HFFc6 (cell line): ENCODE measurements at regions not wholly inside any gene's neighbourhood (a gene's known extent, or its start where the extent isn't known, plus 50 kb on each side); places are given as distances from the start of the nearest gene placed in this dataset.

Source experiments
- DNase-seq: peaks from one replicate; pipeline ENCODE4 v3.0.0-alpha.2; 2018
- H3K27ac Mint-ChIP-seq: 2 replicates; pipeline ENCODE4 v1.8.0; 2020; ENCODE audit warnings: mild to moderate bottlenecking, mixed read lengths
- H3K27me3 Mint-ChIP-seq: 2 replicates; pipeline ENCODE4 v1.8.0; 2021; ENCODE audit warnings: mild to moderate bottlenecking, moderate library complexity, mixed read lengths; ENCODE audit not compliant: insufficient read depth
- H3K36me3 Mint-ChIP-seq: 2 replicates; pipeline ENCODE4 v1.8.0; 2021; ENCODE audit warnings: low read depth, mixed read lengths
- H3K4me1 Mint-ChIP-seq: 2 replicates; pipeline ENCODE4 v1.8.0; 2020; ENCODE audit warnings: low read depth, mixed read lengths
- H3K4me3 Mint-ChIP-seq: 2 replicates; pipeline ENCODE4 v1.8.0; 2020; ENCODE audit warnings: mild to moderate bottlenecking, moderate library complexity, mixed read lengths
- H3K9me3 Mint-ChIP-seq: 2 replicates; pipeline ENCODE4 v1.8.0; 2020; ENCODE audit warnings: mild to moderate bottlenecking, mixed read lengths
- TF ChIP-seq, protein P1 (sequence below): fragments of 200-600 bp; sonication (generic); IDR thresholded peaks from 2 replicates; pipeline ENCODE4 v1.5.0; 2021; ENCODE audit warnings: antibody characterized with exemption, mild to moderate bottlenecking

DNA sequence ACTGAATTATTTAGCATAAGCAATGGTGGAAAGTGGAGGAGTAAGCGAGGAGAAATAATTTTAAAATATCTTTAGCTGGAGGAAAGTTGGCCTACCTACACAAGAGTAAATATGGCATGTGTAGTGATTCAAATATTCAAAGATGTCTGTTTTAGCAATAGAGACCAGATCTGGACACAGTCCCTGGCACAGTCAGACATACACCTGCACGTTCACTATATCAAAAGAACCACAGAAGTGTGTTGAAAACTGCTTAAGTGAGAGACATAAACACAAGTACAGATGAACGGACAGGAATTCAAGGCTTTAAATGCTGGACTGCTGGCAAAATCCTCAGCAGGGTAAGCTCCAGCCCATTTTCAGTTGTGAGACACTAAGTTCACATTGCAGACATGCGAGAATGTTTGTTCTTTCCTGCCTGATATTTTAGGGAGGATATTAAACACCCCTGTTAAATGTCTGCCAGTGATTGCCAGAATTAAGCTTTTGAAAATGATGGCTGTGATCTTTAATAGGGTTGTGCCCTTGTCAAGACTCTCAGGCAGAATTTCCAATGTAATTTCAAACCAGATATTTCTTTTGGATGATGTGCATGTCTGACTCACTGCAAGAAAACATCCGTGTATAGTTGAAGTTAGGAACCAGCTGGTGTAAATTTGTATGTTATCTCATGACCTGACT lies 810.6 kb downstream of the TLE4 start:
- Mint-ChIP-seq H3K27ac (no peak overlapping the region), H3K27me3 (no peaks in the 10 kb centered on the region), H3K9me3 (peaks cover 11% of the 10 kb centered on the region), H3K4me1 (no peaks in the 10 kb centered on the region), H3K4me3 (no peak overlapping the region), H3K36me3 (no peaks in the 10 kb centered on the region)
- no peak for DNase-seq
- TF ChIP-seq, protein P1, sequence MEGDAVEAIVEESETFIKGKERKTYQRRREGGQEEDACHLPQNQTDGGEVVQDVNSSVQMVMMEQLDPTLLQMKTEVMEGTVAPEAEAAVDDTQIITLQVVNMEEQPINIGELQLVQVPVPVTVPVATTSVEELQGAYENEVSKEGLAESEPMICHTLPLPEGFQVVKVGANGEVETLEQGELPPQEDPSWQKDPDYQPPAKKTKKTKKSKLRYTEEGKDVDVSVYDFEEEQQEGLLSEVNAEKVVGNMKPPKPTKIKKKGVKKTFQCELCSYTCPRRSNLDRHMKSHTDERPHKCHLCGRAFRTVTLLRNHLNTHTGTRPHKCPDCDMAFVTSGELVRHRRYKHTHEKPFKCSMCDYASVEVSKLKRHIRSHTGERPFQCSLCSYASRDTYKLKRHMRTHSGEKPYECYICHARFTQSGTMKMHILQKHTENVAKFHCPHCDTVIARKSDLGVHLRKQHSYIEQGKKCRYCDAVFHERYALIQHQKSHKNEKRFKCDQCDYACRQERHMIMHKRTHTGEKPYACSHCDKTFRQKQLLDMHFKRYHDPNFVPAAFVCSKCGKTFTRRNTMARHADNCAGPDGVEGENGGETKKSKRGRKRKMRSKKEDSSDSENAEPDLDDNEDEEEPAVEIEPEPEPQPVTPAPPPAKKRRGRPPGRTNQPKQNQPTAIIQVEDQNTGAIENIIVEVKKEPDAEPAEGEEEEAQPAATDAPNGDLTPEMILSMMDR, result no peak

- Mint-ChIP-seq H3K9me3 (peaks cover 11% of the 10 kb centered on the region), H3K27me3 (no peaks in the 10 kb centered on the region), H3K4me3 (no peak overlapping the region), H3K4me1 (no peaks in the 10 kb centered on the region), H3K36me3 (no peaks in the 10 kb centered on the region), H3K27ac (no peak overlapping the region)
- DNase-seq, result no peak
- TF ChIP-seq, protein P1, result no peak
Measured at GRCh38 chr9:80380301-80380700, 808.5 kb downstream of the TLE4 start.

- Mint-ChIP-seq H3K27ac (no peak overlapping the region), H3K4me3 (no peak overlapping the region), H3K27me3 (no peaks in the 10 kb centered on the region), H3K4me1 (no peaks in the 10 kb centered on the region), H3K9me3 (peaks cover 19% of the 10 kb centered on the region), H3K36me3 (no peaks in the 10 kb centered on the region)
- no peak for DNase-seq
- TF ChIP-seq, protein P1, result no peak
Measured at GRCh38 chr9:80378669-80379293, 807.0 kb downstream of the TLE4 start.

DNA sequence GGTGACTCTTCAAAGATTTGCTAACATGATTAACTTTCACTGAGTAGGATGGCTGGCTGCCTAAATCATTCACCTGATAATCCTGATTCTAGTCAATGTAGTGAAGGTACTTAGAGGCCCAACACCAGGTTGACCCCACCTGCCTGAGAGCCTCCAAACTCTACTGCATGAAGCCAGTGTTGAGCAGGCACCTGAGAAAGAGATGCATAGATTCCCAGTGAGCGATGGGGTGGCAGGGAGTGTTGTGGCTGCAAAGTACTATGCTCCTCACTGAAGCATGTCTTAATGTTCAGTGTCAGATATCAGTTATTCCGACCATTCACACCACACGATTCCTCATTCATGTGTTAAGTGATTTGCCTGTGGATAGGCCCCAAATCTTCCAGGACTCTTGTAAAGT lies 804.4 kb downstream of the TLE4 start:
- no peak for DNase-seq
- H3K27me3 Mint-ChIP-seq, result peaks cover 2% of the 10 kb centered on the region; the same call in 1 of the 2 replicates
- H3K4me3 Mint-ChIP-seq, result no peak overlapping the region
- H3K27ac Mint-ChIP-seq, result no peak overlapping the region
- no peaks in the 10 kb centered on the region for H3K36me3 Mint-ChIP-seq
- H3K4me1 Mint-ChIP-seq, result no peaks in the 10 kb centered on the region
- H3K9me3 Mint-ChIP-seq, result peaks cover 19% of the 10 kb centered on the region
- TF ChIP-seq, protein P1, result no peak

GRCh38 chr9:80375477-80375876 lies 803.7 kb downstream of the TLE4 start:
- Mint-ChIP-seq H3K36me3 (no peaks in the 10 kb centered on the region), H3K9me3 (peaks cover 21% of the 10 kb centered on the region), H3K4me1 (no peaks in the 10 kb centered on the region), H3K27ac (no peak overlapping the region), H3K27me3 (peaks cover 2% of the 10 kb centered on the region), H3K4me3 (no peak overlapping the region)
- DNase-seq, result no peak
- TF ChIP-seq, protein P1, result no peak
